Gastroesophageal sphincter (tissue), 3 donors: ENCODE measurements at regions not wholly inside any gene's neighbourhood (a gene's known extent, or its start where the extent isn't known, plus 50 kb on each side); places are given as distances from the start of the nearest gene placed in this dataset.

ENCODE experiments used
- EP300 ChIP-seq: sonication (generic); formaldehyde crosslinking; IDR thresholded peaks from one replicate; pipeline ENCODE4 v1.6.1; 2017; ENCODE audit warnings: antibody characterized with exemption, mild to moderate bottlenecking
- POLR2A ChIP-seq, 2 donors: fragments of 450-650 bp; IDR thresholded peaks; one replicate each; pipeline ENCODE4 v1.6.1; 2017; ENCODE audit warnings: antibody characterized with exemption in 2 of 2, mild to moderate bottlenecking in 2 of 2, moderate library complexity in 1 of 2
- TF ChIP-seq, protein P1 (sequence below), 4 experiments: fragments of 200-600 bp in 2 of 4; fragments of 450-650 bp in 2 of 4; sonication (generic) in 1 of 4; IDR thresholded peaks; one replicate each; pipeline ENCODE4 v1.5.1; 2017 to 2019; ENCODE audit warnings: antibody characterized with exemption in 4 of 4, mild to moderate bottlenecking in 2 of 4, moderate library complexity in 2 of 4

DNA sequence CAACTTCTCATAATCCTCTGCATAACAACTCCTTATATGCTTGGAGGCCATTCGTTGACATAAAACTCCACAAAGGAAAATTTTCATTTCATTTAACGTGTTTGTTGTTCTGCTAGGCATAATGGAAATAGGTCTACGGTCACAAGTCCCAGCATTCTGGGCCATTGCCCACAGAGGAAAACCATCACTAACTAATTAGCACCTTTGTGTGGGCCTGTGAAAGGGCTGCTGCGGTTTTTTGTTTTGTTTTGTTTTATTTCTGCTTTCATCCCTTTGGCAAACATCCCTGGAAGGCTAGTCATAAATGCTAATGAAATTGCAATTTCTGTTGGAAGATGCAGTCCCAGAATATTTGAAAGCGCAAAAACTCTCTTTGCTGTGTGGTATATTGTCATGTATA lies 180.3 kb downstream of the RMST start:
- no peak for TF ChIP-seq POLR2A (IDR thresholded peaks at IDR 0.05)
- TF ChIP-seq, protein P1, sequence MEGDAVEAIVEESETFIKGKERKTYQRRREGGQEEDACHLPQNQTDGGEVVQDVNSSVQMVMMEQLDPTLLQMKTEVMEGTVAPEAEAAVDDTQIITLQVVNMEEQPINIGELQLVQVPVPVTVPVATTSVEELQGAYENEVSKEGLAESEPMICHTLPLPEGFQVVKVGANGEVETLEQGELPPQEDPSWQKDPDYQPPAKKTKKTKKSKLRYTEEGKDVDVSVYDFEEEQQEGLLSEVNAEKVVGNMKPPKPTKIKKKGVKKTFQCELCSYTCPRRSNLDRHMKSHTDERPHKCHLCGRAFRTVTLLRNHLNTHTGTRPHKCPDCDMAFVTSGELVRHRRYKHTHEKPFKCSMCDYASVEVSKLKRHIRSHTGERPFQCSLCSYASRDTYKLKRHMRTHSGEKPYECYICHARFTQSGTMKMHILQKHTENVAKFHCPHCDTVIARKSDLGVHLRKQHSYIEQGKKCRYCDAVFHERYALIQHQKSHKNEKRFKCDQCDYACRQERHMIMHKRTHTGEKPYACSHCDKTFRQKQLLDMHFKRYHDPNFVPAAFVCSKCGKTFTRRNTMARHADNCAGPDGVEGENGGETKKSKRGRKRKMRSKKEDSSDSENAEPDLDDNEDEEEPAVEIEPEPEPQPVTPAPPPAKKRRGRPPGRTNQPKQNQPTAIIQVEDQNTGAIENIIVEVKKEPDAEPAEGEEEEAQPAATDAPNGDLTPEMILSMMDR (IDR thresholded peaks at IDR 0.05), result no peak
- TF ChIP-seq EP300, result no peak
